Epithelial cell of proximal tubule (primary cell): ENCODE measurements at regions not wholly inside any gene's neighbourhood (a gene's known extent, or its start where the extent isn't known, plus 50 kb on each side); places are given as distances from the start of the nearest gene placed in this dataset.
"Not testable (repeated sequence)": the region's sequence is repeated elsewhere in the genome, so short reads cannot be mapped to it uniquely, and the experiment has no call there.

Source experiments
- DNase-seq: peaks from one replicate; pipeline ENCODE4 v3.0.0-alpha.2; 2011; ENCODE audit warnings: low read depth
- H3K4me3 ChIP-seq: 2 replicates; pipeline ENCODE4 v1.5.1; 2011; ENCODE audit warnings: low read depth, mild to moderate bottlenecking, low read length
- TF ChIP-seq, protein P1 (sequence below): conservative IDR thresholded peaks from 2 replicates; pipeline ENCODE4 v1.5.1; 2012; ENCODE audit warnings: low read depth, mild to moderate bottlenecking, low read length

DNA sequence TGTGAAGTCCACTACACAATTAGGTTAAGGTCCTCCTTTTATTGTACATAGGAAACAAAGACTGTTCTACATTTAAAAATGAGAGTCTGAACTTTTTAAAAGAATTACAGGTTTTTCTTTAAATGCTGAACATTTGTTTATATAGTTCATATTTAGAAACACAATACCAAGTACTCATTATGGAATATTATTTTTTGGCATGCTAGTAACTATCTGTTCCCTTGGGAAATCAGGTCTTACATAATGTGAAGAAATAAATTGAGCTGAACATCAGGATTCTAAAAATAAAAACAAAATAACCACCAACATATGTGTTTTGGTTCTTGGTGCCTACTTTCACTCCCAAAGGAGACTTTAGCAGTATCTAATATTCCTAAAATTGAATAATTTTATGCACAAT, 230.5 kb upstream of the IZUMO3 start:
- DNase-seq, result no peak
- TF ChIP-seq, protein P1, sequence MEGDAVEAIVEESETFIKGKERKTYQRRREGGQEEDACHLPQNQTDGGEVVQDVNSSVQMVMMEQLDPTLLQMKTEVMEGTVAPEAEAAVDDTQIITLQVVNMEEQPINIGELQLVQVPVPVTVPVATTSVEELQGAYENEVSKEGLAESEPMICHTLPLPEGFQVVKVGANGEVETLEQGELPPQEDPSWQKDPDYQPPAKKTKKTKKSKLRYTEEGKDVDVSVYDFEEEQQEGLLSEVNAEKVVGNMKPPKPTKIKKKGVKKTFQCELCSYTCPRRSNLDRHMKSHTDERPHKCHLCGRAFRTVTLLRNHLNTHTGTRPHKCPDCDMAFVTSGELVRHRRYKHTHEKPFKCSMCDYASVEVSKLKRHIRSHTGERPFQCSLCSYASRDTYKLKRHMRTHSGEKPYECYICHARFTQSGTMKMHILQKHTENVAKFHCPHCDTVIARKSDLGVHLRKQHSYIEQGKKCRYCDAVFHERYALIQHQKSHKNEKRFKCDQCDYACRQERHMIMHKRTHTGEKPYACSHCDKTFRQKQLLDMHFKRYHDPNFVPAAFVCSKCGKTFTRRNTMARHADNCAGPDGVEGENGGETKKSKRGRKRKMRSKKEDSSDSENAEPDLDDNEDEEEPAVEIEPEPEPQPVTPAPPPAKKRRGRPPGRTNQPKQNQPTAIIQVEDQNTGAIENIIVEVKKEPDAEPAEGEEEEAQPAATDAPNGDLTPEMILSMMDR, result no peak
- no peak overlapping the region for H3K4me3 ChIP-seq

DNA sequence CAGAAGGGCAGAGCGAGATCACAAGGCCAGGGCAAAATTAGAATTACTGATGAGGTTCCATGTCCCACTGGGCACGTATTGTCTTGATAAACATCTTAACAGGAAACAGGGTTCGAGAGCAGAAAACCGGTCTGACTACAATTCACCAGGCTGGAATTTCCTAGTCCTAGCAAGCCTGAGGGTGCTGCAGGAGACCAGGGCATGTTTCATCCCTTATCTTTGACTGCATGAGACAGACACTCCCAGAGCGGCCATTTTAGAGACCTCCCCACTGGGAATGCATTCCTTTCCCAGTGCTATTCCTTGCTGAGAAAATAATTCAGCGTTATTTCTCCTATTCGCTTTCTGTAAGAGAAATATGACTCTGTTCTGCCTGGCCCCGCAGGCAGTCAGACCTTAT, 228.5 kb upstream of the IZUMO3 start:
- H3K4me3 ChIP-seq, DNase-seq: not testable (repeated sequence)

DNA sequence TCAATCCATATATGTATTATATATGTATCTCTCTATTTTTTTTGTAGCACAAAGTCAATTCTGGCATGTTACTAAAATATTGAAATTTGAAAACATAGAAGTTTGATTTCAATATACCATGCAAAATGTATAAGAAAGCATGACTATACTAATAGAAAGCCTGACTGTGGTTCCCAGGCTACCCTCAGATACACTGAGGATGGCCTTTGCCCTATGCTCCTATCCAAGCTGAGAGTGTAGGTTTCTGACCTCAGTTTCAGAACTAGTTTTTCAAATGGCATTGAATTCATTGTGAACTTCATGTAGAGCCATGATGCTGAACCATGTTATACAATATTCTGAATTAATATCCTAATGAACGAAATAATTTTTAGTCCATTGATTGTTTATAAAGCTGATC, 220.4 kb upstream of the IZUMO3 start:
- no peak overlapping the region for H3K4me3 ChIP-seq
- TF ChIP-seq, protein P1, result no peak
- no peak for DNase-seq

DNA sequence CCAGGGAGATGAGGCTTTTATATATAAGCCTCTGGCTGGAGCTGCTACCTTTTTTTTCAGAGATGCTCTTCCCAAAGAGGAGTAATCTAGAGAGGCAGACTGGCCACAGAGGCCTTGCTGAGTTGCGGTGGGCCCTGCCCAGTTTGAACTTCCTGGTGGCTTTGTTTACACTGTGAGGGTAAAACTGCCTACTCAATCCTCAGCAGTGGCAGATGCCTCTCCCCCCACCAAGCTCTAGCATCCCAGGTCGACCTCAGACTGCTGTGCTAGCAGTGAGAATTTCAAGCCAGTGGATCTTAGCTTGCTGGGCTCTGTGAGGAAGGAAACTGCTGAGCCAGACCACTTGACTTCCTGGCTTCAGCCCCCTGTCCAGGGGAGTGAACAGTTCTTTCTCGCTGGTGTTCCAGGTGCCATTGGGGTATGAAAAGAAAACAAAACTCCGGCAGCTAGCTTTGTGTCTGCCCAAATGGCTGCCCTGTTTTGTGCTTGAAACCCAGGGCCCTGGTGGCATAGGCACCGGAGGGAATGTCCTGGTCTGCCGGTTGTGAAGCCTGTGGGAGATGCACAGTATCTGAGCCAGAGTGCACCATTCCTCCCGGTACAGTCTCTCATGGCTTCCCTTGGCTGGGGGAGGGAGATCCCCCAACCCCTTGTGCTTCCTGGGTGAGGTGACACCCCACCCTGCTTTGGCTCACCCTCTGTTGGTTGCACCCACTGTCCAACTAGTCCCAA, 219.5 kb upstream of the IZUMO3 start:
- H3K4me3 ChIP-seq, result no peak overlapping the region
- TF ChIP-seq, protein P1, result no peak
- no peak for DNase-seq

DNA sequence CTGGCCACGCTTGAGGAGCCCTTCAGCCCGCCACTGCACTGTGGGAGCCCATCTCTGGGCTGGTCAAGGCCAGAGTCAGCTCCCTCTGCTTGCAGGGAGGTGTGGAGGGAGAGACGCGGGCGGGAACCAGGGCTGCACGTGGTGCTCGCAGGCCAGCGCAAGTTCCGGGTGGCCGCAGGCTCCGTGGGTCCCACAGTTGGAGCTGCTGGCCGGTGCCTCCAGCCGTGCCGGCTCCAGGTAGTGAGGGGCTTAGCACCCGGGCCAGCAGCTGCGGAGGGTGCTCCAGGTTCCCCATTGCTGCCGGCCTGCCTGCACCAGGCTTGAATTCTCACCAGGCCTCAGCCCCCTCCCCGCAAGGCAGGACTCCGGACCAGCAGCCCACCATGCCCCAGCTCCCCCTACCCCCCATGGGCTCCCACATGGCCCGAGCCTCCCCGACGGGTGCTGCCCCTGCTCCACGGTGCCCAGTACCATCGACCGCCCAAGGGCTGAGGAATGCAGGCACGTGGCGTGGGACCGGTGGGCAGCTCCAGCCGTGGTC, 192.8 kb upstream of the IZUMO3 start:
- TF ChIP-seq, protein P1, result no peak
- no peak for DNase-seq
- H3K4me3 ChIP-seq, result no peak overlapping the region

DNA sequence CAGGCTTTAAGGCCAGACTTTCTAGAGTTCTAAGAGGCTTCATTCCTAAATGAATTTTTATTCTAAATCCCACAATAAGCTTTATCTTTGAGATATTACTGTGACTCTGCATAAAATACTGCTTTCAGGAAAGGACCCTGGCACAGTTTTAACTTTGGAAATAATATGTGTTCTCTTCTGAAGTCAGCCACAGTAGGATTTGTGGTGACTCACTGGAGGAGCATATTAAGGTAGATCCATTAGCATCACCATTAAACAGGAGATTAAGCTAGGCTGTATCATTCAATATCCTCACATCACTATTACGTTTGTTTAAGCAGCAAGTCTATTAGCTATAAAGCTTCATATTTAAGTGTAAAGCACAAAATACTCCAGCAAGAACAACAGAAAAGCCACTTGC, 186.1 kb upstream of the IZUMO3 start:
- no peak overlapping the region for H3K4me3 ChIP-seq
- DNase-seq, result no peak
- TF ChIP-seq, protein P1, result no peak

DNA sequence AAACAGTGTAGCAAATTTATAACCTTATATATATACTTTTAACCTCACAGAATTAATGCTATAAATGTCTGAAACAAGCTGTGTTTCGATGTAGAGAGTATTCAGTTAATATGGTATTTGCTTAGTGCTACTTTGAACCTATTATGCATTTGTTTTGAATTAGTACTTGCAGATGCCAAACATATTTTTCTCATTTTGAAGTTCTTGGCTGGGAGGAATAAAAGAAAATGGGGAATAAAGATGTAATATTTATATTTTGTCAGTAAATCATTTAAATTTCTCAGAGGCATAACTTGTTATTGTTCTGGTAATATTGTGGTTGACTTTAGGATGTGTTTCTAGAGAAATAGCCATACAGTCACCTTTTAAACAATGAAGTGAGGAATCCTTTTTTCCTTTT, 175.9 kb upstream of the IZUMO3 start:
- H3K4me3 ChIP-seq, result no peak overlapping the region
- DNase-seq, result no peak
- TF ChIP-seq, protein P1, result no peak
